ENCODE measurements at regions not wholly inside any gene's neighbourhood (a gene's known extent, or its start where the extent isn't known, plus 50 kb on each side); places are given as distances from the start of the nearest gene placed in this dataset.

- TF ChIP-seq, protein P1, sequence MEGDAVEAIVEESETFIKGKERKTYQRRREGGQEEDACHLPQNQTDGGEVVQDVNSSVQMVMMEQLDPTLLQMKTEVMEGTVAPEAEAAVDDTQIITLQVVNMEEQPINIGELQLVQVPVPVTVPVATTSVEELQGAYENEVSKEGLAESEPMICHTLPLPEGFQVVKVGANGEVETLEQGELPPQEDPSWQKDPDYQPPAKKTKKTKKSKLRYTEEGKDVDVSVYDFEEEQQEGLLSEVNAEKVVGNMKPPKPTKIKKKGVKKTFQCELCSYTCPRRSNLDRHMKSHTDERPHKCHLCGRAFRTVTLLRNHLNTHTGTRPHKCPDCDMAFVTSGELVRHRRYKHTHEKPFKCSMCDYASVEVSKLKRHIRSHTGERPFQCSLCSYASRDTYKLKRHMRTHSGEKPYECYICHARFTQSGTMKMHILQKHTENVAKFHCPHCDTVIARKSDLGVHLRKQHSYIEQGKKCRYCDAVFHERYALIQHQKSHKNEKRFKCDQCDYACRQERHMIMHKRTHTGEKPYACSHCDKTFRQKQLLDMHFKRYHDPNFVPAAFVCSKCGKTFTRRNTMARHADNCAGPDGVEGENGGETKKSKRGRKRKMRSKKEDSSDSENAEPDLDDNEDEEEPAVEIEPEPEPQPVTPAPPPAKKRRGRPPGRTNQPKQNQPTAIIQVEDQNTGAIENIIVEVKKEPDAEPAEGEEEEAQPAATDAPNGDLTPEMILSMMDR (IDR thresholded peaks at IDR 0.05) = peak in 1 of 6 experiments; percentile 8
- TF ChIP-seq POLR2A (IDR thresholded peaks at IDR 0.05) = no peak
These were observed 90.2 kb downstream of the ESM1 start for GRCh38 chr5:54894957-54895815.
